Prostate gland (tissue), 2 donors: ENCODE measurements at regions not wholly inside any gene's neighbourhood (a gene's known extent, or its start where the extent isn't known, plus 50 kb on each side); places are given as distances from the start of the nearest gene placed in this dataset.

ENCODE experiments used
- POLR2A ChIP-seq: fragments of 450-650 bp; IDR thresholded peaks from one replicate; pipeline ENCODE4 v1.6.1; 2016; ENCODE audit warnings: antibody characterized with exemption, mild to moderate bottlenecking
- POLR2AphosphoS5 ChIP-seq: sonication (generic); formaldehyde crosslinking; IDR thresholded peaks from one replicate; pipeline ENCODE4 v1.6.1; 2017; ENCODE audit warnings: antibody characterized with exemption
- TF ChIP-seq, protein P1 (sequence below), 4 experiments: fragments of 200-600 bp in 2 of 4; fragments of 450-650 bp in 2 of 4; sonication (generic) in 2 of 4; IDR thresholded peaks; 1 replicate in 3 of 4; 2 replicates in 1 of 4; pipeline ENCODE4 v1.5.1; 2016 to 2019; ENCODE audit warnings: antibody characterized with exemption in 4 of 4, mild to moderate bottlenecking in 2 of 4, moderate library complexity in 2 of 4

DNA sequence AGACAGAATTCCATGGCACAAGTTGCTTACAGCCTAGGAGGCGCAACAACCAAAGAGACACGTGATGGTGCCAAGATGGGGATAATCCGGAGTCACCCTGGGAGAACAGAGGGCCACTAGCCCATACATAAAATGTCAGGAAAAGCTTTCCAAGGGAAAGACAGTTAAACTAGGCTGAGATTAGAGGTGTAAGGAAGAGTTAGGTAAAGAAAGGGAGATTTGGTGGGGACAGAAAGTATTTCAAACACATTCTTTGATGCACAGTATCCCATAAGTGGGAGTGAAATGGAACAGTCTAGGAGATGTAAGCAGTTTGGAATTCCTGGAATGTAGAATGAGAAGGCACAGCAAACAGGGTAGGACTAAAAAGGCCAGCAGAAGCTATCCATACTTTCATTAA is 860.9 kb upstream of the LCORL start:
- TF ChIP-seq, protein P1, sequence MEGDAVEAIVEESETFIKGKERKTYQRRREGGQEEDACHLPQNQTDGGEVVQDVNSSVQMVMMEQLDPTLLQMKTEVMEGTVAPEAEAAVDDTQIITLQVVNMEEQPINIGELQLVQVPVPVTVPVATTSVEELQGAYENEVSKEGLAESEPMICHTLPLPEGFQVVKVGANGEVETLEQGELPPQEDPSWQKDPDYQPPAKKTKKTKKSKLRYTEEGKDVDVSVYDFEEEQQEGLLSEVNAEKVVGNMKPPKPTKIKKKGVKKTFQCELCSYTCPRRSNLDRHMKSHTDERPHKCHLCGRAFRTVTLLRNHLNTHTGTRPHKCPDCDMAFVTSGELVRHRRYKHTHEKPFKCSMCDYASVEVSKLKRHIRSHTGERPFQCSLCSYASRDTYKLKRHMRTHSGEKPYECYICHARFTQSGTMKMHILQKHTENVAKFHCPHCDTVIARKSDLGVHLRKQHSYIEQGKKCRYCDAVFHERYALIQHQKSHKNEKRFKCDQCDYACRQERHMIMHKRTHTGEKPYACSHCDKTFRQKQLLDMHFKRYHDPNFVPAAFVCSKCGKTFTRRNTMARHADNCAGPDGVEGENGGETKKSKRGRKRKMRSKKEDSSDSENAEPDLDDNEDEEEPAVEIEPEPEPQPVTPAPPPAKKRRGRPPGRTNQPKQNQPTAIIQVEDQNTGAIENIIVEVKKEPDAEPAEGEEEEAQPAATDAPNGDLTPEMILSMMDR (IDR thresholded peaks at IDR 0.05), result no peak
- TF ChIP-seq POLR2AphosphoS5 (no peak), POLR2A (no peak)
